Gastrocnemius medialis (tissue), 4 donors: ENCODE measurements at regions not wholly inside any gene's neighbourhood (a gene's known extent, or its start where the extent isn't known, plus 50 kb on each side); places are given as distances from the start of the nearest gene placed in this dataset.

Source experiments
- ATAC-seq, 2 donors: fragments of 150-250 bp; one replicate each; pipeline ENCODE4 v1.9.1; 2016
- DNase-seq, 2 donors: peaks; one replicate each; pipeline ENCODE4 v3.0.0-alpha.2; 2019
- H3K27ac ChIP-seq, 4 donors: fragments of 200-600 bp; sonication (generic); 1 replicate in 1 of 4; 2 replicates in 3 of 4; pipeline ENCODE4 v1.5.1; 2016 to 2018; ENCODE audit warnings: mild to moderate bottlenecking in 2 of 4, moderate library complexity in 1 of 4
- H3K27me3 ChIP-seq, 3 donors: fragments of 200-600 bp; sonication (generic) in 2 of 3; 1 replicate in 1 of 3; 2 replicates in 2 of 3; pipeline versions ENCODE4 v1.5.1 to v1.6.0; 2016 to 2019; ENCODE audit warnings: mild to moderate bottlenecking in 1 of 3, moderate library complexity in 1 of 3
- H3K36me3 ChIP-seq, 2 donors: fragments of 200-600 bp; sonication (generic) in 1 of 2; one replicate each; pipeline ENCODE4 v1.5.1; 2017 to 2018
- H3K4me1 ChIP-seq, 2 donors: fragments of 200-600 bp; sonication (generic) in 1 of 2; one replicate each; pipeline ENCODE4 v1.5.1; 2016 to 2017; ENCODE audit warnings: mild to moderate bottlenecking in 2 of 2
- H3K4me3 ChIP-seq, 4 donors: fragments of 200-600 bp; sonication (generic) in 3 of 4; 1 replicate in 1 of 4; 2 replicates in 3 of 4; pipeline ENCODE4 v1.5.1; 2016 to 2019; ENCODE audit warnings: mild to moderate bottlenecking in 2 of 4
- H3K9me3 ChIP-seq, 3 donors: fragments of 200-600 bp; sonication (generic) in 2 of 3; 1 replicate in 1 of 3; 2 replicates in 2 of 3; pipeline ENCODE4 v1.5.1; 2016 to 2019
- CTCF ChIP-seq, 5 experiments: fragments of 450-650 bp in 3 of 5; fragments of 200-600 bp in 2 of 5; sonication (generic) in 2 of 5; IDR thresholded peaks in 4 of 5; conservative IDR thresholded peaks in 1 of 5; 1 replicate in 4 of 5; 2 replicates in 1 of 5; pipeline ENCODE4 v1.5.1; 2016 to 2019; ENCODE audit warnings: antibody characterized with exemption in 5 of 5, mild to moderate bottlenecking in 3 of 5, moderate library complexity in 3 of 5
- POLR2A ChIP-seq, 2 donors: fragments of 450-650 bp; IDR thresholded peaks; one replicate each; pipeline ENCODE4 v1.6.1; 2017; ENCODE audit warnings: antibody characterized with exemption in 2 of 2, mild to moderate bottlenecking in 2 of 2, moderate library complexity in 2 of 2
- in situ Hi-C, 4 donors: fragments of 200-750 bp; cut with MboI; loops; one replicate each; pipeline versions ENCODE4 v1.15.0 to v1.8.0; 2017; ENCODE audit warnings: low sequenced_read_pairs in 4 of 4
- intact Hi-C: fragments of 100-400 bp; cut with DNase I; formaldehyde crosslinking; loops from one replicate; pipeline ENCODE4 v1.15.1; 2023; ENCODE audit warnings: low total_unique reads

DNA sequence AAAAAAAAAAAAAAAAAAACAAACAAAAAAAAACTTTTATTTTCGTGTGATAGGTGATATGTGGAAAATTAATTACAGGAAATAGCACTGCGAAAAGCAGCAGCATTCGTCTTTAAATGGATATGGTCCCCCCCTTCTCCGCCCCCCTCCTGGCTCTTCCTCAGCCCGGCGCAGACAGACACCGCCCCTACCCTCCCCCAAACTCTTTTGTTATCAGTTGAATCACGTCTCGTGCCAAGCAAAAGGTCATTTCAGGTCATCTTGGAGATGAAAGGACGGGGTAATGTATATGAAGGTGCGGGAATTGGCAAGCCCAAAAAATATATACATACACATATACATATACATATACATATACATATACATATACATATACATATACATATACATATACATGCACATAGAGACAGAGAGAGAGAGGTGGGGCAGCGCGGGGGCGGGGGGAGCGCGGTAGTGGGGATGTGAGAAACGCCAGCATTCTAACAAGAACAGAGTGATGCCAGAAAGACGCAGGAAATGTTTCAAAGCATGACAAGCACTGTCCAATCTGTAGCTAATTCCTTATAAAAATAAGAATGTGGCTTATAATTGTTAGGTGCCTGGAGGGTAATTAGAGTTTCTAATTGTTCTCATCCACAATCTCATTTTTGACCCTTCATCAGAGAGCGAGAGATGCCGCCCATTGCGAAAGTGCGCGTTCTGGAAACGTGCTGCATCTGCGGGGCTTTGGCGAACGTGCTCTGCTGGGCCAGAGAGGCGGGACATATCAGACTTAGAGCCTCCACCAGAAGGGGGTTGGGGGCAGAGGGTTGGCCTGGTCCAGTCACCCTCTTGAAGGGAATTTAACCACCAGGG, 214.5 kb upstream of the UBASH3B start:
- peak overlapping the region; percentile 51 to 64 (median 56) for H3K4me3 ChIP-seq
- H3K9me3 ChIP-seq: no peaks in the 10 kb centered on the region
- no peaks in the 10 kb centered on the region for H3K27me3 ChIP-seq
- ATAC-seq: peak; percentile 28 to 32
- peaks cover 14 to 23% of the 10 kb centered on the region in 2 donors for H3K4me1 ChIP-seq
- intact Hi-C loops: loop anchor here (5.0 kb wide), 3 partner anchors 51 to 229 kb away; no protein-coding TSS in a partner anchor
- peak overlapping the region; percentile 53 to 80 (median 68) for H3K27ac ChIP-seq
- DNase-seq: peak in 1 of 2 donors; percentile 28
- H3K36me3 ChIP-seq: no peaks in the 10 kb centered on the region
- TF ChIP-seq POLR2A (IDR thresholded peaks at IDR 0.05): no peak
- TF ChIP-seq CTCF (IDR thresholded peaks at IDR 0.05 in 4 of 5, conservative IDR thresholded peaks at IDR 0.05 in 1 of 5): no peak
- in situ Hi-C loops: no loop called here

DNA sequence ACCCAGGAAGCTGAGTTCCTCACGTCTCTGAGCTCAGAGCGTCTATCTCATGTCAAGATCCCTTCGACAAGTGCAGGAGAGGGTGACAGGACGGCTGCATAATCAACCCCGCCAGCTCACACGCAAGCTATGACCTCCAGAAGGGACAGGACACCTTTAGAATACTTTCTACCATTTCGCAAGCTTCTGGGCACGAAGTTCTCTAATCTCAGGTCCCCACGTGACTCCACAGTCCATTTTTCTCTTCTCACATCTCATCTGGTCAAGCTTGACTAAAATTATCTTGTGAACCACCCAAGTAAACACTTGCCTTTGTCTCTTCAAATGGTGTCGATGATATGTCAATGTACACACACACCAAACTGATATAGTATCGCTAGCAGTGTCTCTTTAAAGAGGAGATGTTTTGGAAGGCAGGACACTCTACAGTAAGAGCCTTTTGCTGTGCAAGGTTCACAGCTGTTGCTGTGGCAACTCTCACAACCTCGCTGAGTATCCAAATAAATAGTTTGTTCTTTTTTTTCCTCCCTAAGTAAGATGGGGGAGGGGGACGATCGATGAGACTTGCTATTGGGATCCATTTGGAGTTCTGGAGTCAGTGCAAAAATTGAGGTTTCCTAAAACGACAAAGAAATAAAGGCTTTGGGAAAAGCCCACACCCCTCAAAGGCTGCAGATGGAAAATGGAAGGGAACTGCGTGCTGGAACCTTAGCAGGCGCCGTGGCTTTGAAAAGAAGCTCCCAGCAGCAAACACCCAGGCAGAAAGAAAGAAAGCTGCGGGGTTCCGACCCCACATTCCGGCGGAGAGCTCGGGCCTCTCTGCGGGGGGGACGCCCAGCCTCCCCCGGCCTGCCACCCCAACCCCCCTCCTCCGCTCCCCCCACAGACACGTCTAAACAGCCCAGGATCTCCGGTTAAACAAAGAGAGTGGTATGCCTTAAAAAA, 215.4 kb upstream of the UBASH3B start:
- Histone ChIP-seq H3K36me3 (no peaks in the 10 kb centered on the region), H3K9me3 (no peaks in the 10 kb centered on the region), H3K27me3 (no peaks in the 10 kb centered on the region), H3K4me1 (peaks cover 23 to 30% of the 10 kb centered on the region in 2 donors), H3K4me3 (peak overlapping the region; percentile 51 to 64 (median 56)), H3K27ac (peak overlapping the region; percentile 53 to 80 (median 68))
- DNase-seq (peak; percentile 50 to 67), ATAC-seq (peak; percentile 81 to 84)
- in situ Hi-C loops: no loop called here
- intact Hi-C loops: loop anchor here (5.0 kb wide), 3 partner anchors 52 to 228 kb away; no protein-coding TSS in a partner anchor
- TF ChIP-seq CTCF (IDR thresholded peaks at IDR 0.05 in 4 of 5, conservative IDR thresholded peaks at IDR 0.05 in 1 of 5) (no peak), POLR2A (IDR thresholded peaks at IDR 0.05) (no peak)

- H3K4me1 ChIP-seq: peaks cover 27 to 29% of the 10 kb centered on the region in 2 donors
- no peak overlapping the region for H3K4me3 ChIP-seq
- no peaks in the 10 kb centered on the region for H3K9me3 ChIP-seq
- H3K27ac ChIP-seq: peak overlapping the region in 3 of 4 donors; percentile 50 to 71 (median 70)
- peak in 1 of 2 donors; percentile 31 for DNase-seq
- in situ Hi-C loops (no loop called here), intact Hi-C loops (no loop called here)
- peak in 1 of 2 donors; percentile 42 for ATAC-seq
- TF ChIP-seq POLR2A (IDR thresholded peaks at IDR 0.05): no peak
- TF ChIP-seq CTCF (IDR thresholded peaks at IDR 0.05 in 4 of 5, conservative IDR thresholded peaks at IDR 0.05 in 1 of 5): no peak
- no peaks in the 10 kb centered on the region for H3K36me3 ChIP-seq
- no peaks in the 10 kb centered on the region for H3K27me3 ChIP-seq
These were observed 219.3 kb upstream of the UBASH3B start for GRCh38 chr11:122436188-122436555.

DNA sequence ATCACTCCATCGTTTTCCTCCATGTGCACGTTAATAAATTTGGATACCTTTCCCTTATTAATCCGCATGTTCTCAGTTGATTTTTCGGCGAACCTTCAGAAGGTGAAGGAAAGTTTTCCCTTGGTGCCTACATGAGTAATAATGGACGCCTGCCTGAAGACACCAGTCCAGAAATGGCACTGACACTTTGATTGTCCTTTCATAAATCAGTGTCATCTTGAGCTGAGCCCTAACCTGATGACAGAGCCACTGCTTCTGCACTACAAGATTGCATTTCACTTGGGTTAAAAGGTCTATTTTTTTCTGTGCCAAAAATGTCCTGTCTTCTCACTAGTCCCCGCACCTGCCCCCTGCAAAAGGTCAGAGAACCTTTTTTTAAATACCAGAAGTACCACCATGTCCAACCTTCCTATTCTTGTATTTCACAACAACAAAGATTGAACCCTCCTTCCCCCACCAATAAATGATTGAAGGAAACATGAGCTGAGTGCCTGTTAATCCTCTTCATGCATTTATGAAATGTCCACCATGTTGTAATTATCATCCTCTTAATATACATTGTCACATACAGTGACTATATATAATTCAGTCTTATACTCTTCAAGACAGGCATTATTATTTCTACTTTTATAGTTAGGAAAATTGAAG, 219.9 kb upstream of the UBASH3B start:
- ATAC-seq (peak; percentile 74 to 79), DNase-seq (peak in 1 of 2 donors; percentile 39)
- Histone ChIP-seq H3K36me3 (no peaks in the 10 kb centered on the region), H3K9me3 (no peaks in the 10 kb centered on the region), H3K4me3 (no peak overlapping the region), H3K4me1 (peaks cover 26 to 27% of the 10 kb centered on the region in 2 donors), H3K27ac (peak overlapping the region in 3 of 4 donors; percentile 50 to 71 (median 70)), H3K27me3 (no peaks in the 10 kb centered on the region)
- TF ChIP-seq POLR2A (IDR thresholded peaks at IDR 0.05) (no peak), CTCF (IDR thresholded peaks at IDR 0.05 in 4 of 5, conservative IDR thresholded peaks at IDR 0.05 in 1 of 5) (no peak)
- intact Hi-C loops: no loop called here
- in situ Hi-C loops: no loop called here
